CD4-positive, alpha-beta memory T cell (primary cell): ENCODE measurements at regions not wholly inside any gene's neighbourhood (a gene's known extent, or its start where the extent isn't known, plus 50 kb on each side); places are given as distances from the start of the nearest gene placed in this dataset.

Source experiments
- CTCF ChIA-PET: fragments of 350-600 bp; sonication (Branson Sonifier 250); formaldehyde crosslinking; loops from one replicate; lab custom pipeline; 2021; ENCODE audit warnings: inconsistent platforms; ENCODE audit not compliant: partially characterized antibody; lab: Charles Lee
- POLR2A ChIA-PET: fragments of 350-600 bp; sonication (Branson Sonifier 250); formaldehyde crosslinking; loops from one replicate; lab custom pipeline; 2021; ENCODE audit not compliant: partially characterized antibody; lab: Charles Lee
- DNase-seq, 5 donors: peaks; one replicate each; pipeline versions ENCODE4 v3.0.0 to v3.0.0-alpha.2; 2020 to 2022; ENCODE audit warnings: mixed read lengths in 1 of 5
- H3K27ac ChIP-seq: one replicate; pipeline ENCODE4 v1.7.0; 2013; ENCODE audit warnings: low read depth, low read length
- H3K27me3 ChIP-seq: 2 replicates; pipeline ENCODE4 v1.7.0; 2013; ENCODE audit warnings: mild to moderate bottlenecking, low read length, moderate library complexity; ENCODE audit not compliant: insufficient read depth
- H3K36me3 ChIP-seq: 2 replicates; pipeline ENCODE4 v1.7.0; 2013; ENCODE audit warnings: mild to moderate bottlenecking, low read length, moderate library complexity; ENCODE audit not compliant: insufficient read depth
- H3K4me1 ChIP-seq: 2 replicates; pipeline ENCODE4 v1.7.0; 2013; ENCODE audit warnings: mild to moderate bottlenecking, low read length, moderate library complexity; ENCODE audit not compliant: insufficient read depth
- H3K4me3 ChIP-seq, 2 donors: one replicate each; pipeline ENCODE4 v1.7.0; 2013; ENCODE audit warnings: low read length in 2 of 2, mild to moderate bottlenecking in 1 of 2
- H3K9me3 ChIP-seq, 2 donors: one replicate each; pipeline ENCODE4 v1.7.0; 2013; ENCODE audit warnings: low read length in 2 of 2, control low read depth in 1 of 2; ENCODE audit not compliant: control insufficient read depth in 1 of 2
- H3K27ac Mint-ChIP-seq, 7 donors: one replicate each; pipeline ENCODE4 v1.8.0; 2020 to 2021; ENCODE audit warnings: mixed read lengths in 7 of 7, mild to moderate bottlenecking in 6 of 7, inconsistent platforms in 3 of 7, moderate library complexity in 3 of 7
- H3K27me3 Mint-ChIP-seq, 2 donors: one replicate each; pipeline ENCODE4 v1.8.0; 2020 to 2021; ENCODE audit warnings: mixed read lengths in 2 of 2
- H3K36me3 Mint-ChIP-seq, 2 donors: one replicate each; pipeline ENCODE4 v1.8.0; 2020 to 2021; ENCODE audit warnings: mixed read lengths in 2 of 2, inconsistent platforms in 1 of 2, mild to moderate bottlenecking in 1 of 2
- H3K4me1 Mint-ChIP-seq, 4 donors: one replicate each; pipeline ENCODE4 v1.8.0; 2020 to 2021; ENCODE audit warnings: mixed read lengths in 4 of 4, mild to moderate bottlenecking in 1 of 4
- H3K4me3 Mint-ChIP-seq, 8 donors: one replicate each; pipeline ENCODE4 v1.8.0; 2020 to 2021; ENCODE audit warnings: mixed read lengths in 8 of 8, mild to moderate bottlenecking in 7 of 8, moderate library complexity in 6 of 8, inconsistent platforms in 3 of 8
- H3K9me3 Mint-ChIP-seq, 8 donors: one replicate each; pipeline ENCODE4 v1.8.0; 2020 to 2021; ENCODE audit warnings: mixed read lengths in 8 of 8, mild to moderate bottlenecking in 5 of 8, inconsistent platforms in 3 of 8, moderate library complexity in 1 of 8
- intact Hi-C: fragments of 100-400 bp; cut with micrococcal nuclease; formaldehyde crosslinking; loops from one replicate; pipeline ENCODE4 v1.15.1; 2023

- Mint-ChIP-seq H3K27ac (no peak overlapping the region), H3K9me3 (peaks cover 0 to 2% (median 0%) of the 10 kb centered on the region in 8 donors), H3K27me3 (no peaks in the 10 kb centered on the region), H3K4me3 (no peak overlapping the region), H3K4me1 (no peaks in the 10 kb centered on the region), H3K36me3 (no peaks in the 10 kb centered on the region)
- Histone ChIP-seq H3K4me3 (no peak overlapping the region), H3K4me1 (no peaks in the 10 kb centered on the region), H3K36me3 (no peaks in the 10 kb centered on the region), H3K27ac (no peak overlapping the region), H3K9me3 (no peaks in the 10 kb centered on the region), H3K27me3 (no peaks in the 10 kb centered on the region)
- DNase-seq = no peak
- intact Hi-C loops = no loop called here
- POLR2A ChIA-PET = no interaction called here
- CTCF ChIA-PET = no interaction called here
Observed at GRCh38 chrX:99507768-99508167, 902.3 kb downstream of the PCDH19 start.

- no peak for DNase-seq
- POLR2A ChIA-PET = no interaction called here
- Mint-ChIP-seq H3K4me1 (no peaks in the 10 kb centered on the region), H3K27me3 (no peaks in the 10 kb centered on the region), H3K27ac (no peak overlapping the region), H3K36me3 (no peaks in the 10 kb centered on the region), H3K4me3 (no peak overlapping the region), H3K9me3 (peaks cover 0 to 8% (median 1%) of the 10 kb centered on the region in 8 donors)
- CTCF ChIA-PET = no interaction called here
- Histone ChIP-seq H3K27ac (no peak overlapping the region), H3K36me3 (no peaks in the 10 kb centered on the region), H3K27me3 (no peaks in the 10 kb centered on the region), H3K9me3 (no peaks in the 10 kb centered on the region), H3K4me3 (no peak overlapping the region), H3K4me1 (no peaks in the 10 kb centered on the region)
- intact Hi-C loops = no loop called here
Observed at GRCh38 chrX:99495453-99495852, 914.6 kb downstream of the PCDH19 start.

DNA sequence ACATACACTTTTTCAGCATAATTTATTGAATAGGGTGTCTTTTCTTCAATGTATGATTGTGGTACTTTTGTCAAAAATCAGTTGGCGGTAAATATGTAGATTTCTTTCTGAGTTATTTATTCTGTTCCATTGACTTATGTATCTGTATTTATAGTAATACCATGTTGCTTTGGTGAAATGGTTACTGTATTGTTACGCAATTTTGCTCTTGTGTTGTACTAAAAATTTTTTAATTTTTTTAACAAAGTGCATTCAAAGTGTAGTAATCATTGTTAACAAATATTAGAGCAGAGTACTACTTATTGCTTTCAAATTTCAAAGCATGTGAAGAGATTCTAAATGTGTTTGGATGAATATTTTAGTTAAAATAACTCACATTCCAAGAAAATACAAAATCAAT, 915.4 kb downstream of the PCDH19 start:
- Mint-ChIP-seq H3K4me3 (no peak overlapping the region), H3K27ac (no peak overlapping the region), H3K9me3 (peaks cover 0 to 8% (median 1%) of the 10 kb centered on the region in 8 donors), H3K4me1 (no peaks in the 10 kb centered on the region), H3K27me3 (no peaks in the 10 kb centered on the region), H3K36me3 (no peaks in the 10 kb centered on the region)
- Histone ChIP-seq H3K4me3 (no peak overlapping the region), H3K27ac (no peak overlapping the region), H3K36me3 (no peaks in the 10 kb centered on the region), H3K27me3 (no peaks in the 10 kb centered on the region), H3K9me3 (no peaks in the 10 kb centered on the region), H3K4me1 (no peaks in the 10 kb centered on the region)
- POLR2A ChIA-PET = no interaction called here
- CTCF ChIA-PET = no interaction called here
- intact Hi-C loops = no loop called here
- DNase-seq = no peak

- intact Hi-C loops = no loop called here
- DNase-seq = no peak
- Mint-ChIP-seq H3K4me3 (no peak overlapping the region), H3K36me3 (no peaks in the 10 kb centered on the region), H3K27ac (no peak overlapping the region), H3K4me1 (no peaks in the 10 kb centered on the region), H3K9me3 (no peaks in the 10 kb centered on the region), H3K27me3 (no peaks in the 10 kb centered on the region)
- Histone ChIP-seq H3K4me1 (no peaks in the 10 kb centered on the region), H3K9me3 (no peaks in the 10 kb centered on the region), H3K27me3 (no peaks in the 10 kb centered on the region), H3K27ac (no peak overlapping the region), H3K4me3 (no peak overlapping the region), H3K36me3 (no peaks in the 10 kb centered on the region)
- ChIA-PET CTCF (no interaction called here), POLR2A (no interaction called here)
Observed at GRCh38 chrX:99480728-99481127, 929.3 kb downstream of the PCDH19 start.

DNA sequence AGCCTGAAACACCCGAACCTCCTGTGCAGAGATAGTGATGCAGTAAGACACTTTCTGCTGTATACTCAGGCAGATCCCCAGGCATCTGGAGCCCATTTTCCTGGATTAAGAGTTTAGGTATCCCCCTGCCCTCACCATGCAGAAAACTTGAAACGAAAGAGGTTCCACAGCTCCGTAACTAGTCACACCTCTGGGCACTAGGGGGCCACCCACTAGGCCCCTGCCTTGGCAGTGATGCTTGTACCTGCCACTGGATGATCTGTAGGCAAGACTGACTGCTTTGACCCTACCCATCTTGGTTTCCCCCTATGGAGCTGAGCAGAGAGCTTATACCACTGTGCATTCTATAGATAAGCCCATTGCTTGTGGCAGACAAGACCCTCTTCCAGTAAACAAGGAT, 940.6 kb downstream of the PCDH19 start:
- H3K27me3 ChIP-seq = no peaks in the 10 kb centered on the region
- Mint-ChIP-seq H3K36me3 (no peaks in the 10 kb centered on the region), H3K4me3 (no peak overlapping the region), H3K4me1 (no peaks in the 10 kb centered on the region), H3K27ac (no peak overlapping the region), H3K9me3 (peaks cover 0 to 4% (median 0%) of the 10 kb centered on the region in 8 donors), H3K27me3 (no peaks in the 10 kb centered on the region)
- no peaks in the 10 kb centered on the region for H3K4me1 ChIP-seq
- ChIA-PET POLR2A (no interaction called here), CTCF (no interaction called here)
- no peak for DNase-seq
- H3K36me3 ChIP-seq = no peaks in the 10 kb centered on the region
- no peak overlapping the region for H3K27ac ChIP-seq
- no peaks in the 10 kb centered on the region for H3K9me3 ChIP-seq
- intact Hi-C loops = no loop called here
- no peak overlapping the region for H3K4me3 ChIP-seq

DNA sequence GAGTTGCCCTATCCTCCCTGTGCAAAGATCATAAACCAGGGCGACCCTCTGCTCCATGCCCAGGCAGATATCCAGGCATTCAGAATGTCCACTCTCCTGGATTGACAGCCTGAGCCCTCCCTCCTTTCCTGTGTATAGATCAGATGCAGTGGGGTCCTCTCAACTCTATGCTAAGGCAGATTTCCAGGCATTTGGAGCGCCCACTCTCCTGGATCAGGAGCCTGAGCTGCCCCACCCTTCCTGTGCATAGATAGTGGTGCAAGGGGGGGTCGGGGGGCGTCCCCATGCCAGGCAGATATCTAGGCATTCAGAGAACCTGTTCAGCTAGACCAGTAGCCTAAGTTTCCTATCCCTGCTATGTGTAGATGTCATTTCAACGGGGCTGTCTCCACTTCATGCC, 941.1 kb downstream of the PCDH19 start:
- H3K4me1 ChIP-seq = no peaks in the 10 kb centered on the region
- Mint-ChIP-seq H3K4me1 (no peaks in the 10 kb centered on the region), H3K4me3 (no peak overlapping the region), H3K9me3 (peaks cover 0 to 2% (median 0%) of the 10 kb centered on the region in 8 donors), H3K27me3 (no peaks in the 10 kb centered on the region), H3K27ac (no peak overlapping the region), H3K36me3 (no peaks in the 10 kb centered on the region)
- H3K4me3 ChIP-seq = no peak overlapping the region
- POLR2A ChIA-PET = no interaction called here
- no peaks in the 10 kb centered on the region for H3K27me3 ChIP-seq
- H3K36me3 ChIP-seq = no peaks in the 10 kb centered on the region
- intact Hi-C loops = no loop called here
- CTCF ChIA-PET = no interaction called here
- no peaks in the 10 kb centered on the region for H3K9me3 ChIP-seq
- H3K27ac ChIP-seq = no peak overlapping the region
- DNase-seq = no peak

- Histone ChIP-seq H3K27me3 (no peaks in the 10 kb centered on the region), H3K4me1 (no peaks in the 10 kb centered on the region), H3K4me3 (no peak overlapping the region), H3K27ac (no peak overlapping the region), H3K36me3 (no peaks in the 10 kb centered on the region), H3K9me3 (no peaks in the 10 kb centered on the region)
- no peaks in the 10 kb centered on the region for H3K27me3 Mint-ChIP-seq
- DNase-seq = no peak
- H3K9me3 Mint-ChIP-seq = peaks cover 0 to 4% (median 0%) of the 10 kb centered on the region in 8 donors
- ChIA-PET POLR2A (no interaction called here), CTCF (no interaction called here)
- H3K4me1 Mint-ChIP-seq = no peaks in the 10 kb centered on the region
- intact Hi-C loops = no loop called here
- H3K4me3 Mint-ChIP-seq = no peak overlapping the region
- no peak overlapping the region for H3K27ac Mint-ChIP-seq
- no peaks in the 10 kb centered on the region for H3K36me3 Mint-ChIP-seq
Observed at GRCh38 chrX:99461223-99461622, 948.9 kb downstream of the PCDH19 start.

DNA sequence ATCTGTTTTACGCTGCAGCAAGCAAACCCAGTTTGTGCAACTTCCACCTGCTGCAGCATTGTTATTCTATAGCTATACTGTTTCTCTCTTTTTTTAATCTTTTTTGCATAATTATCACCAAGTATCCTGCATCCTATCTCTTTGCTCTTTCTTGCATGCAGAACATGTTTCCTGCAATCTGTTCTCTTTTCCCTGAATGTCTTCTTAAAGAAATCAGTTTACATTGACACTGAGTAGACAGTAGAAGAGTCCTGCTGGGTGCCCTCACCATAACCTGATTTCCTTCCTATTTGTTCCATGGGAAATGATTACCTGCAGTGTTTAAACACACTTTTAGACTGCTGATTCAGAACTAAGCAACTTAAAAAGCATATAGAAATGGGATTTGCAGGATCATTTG, 964.7 kb downstream of the PCDH19 start:
- Histone ChIP-seq H3K4me1 (no peaks in the 10 kb centered on the region), H3K4me3 (no peak overlapping the region), H3K27ac (no peak overlapping the region), H3K27me3 (no peaks in the 10 kb centered on the region), H3K36me3 (no peaks in the 10 kb centered on the region), H3K9me3 (no peaks in the 10 kb centered on the region)
- H3K27me3 Mint-ChIP-seq = no peaks in the 10 kb centered on the region
- no peaks in the 10 kb centered on the region for H3K9me3 Mint-ChIP-seq
- H3K4me1 Mint-ChIP-seq = no peaks in the 10 kb centered on the region
- H3K36me3 Mint-ChIP-seq = no peaks in the 10 kb centered on the region
- no peak overlapping the region for H3K27ac Mint-ChIP-seq
- intact Hi-C loops = no loop called here
- H3K4me3 Mint-ChIP-seq = no peak overlapping the region
- no peak for DNase-seq
- POLR2A ChIA-PET = no interaction called here
- CTCF ChIA-PET = no interaction called here
